ENCODE measurements at regions not wholly inside any gene's neighbourhood (a gene's known extent, or its start where the extent isn't known, plus 50 kb on each side); places are given as distances from the start of the nearest gene placed in this dataset.

DNA sequence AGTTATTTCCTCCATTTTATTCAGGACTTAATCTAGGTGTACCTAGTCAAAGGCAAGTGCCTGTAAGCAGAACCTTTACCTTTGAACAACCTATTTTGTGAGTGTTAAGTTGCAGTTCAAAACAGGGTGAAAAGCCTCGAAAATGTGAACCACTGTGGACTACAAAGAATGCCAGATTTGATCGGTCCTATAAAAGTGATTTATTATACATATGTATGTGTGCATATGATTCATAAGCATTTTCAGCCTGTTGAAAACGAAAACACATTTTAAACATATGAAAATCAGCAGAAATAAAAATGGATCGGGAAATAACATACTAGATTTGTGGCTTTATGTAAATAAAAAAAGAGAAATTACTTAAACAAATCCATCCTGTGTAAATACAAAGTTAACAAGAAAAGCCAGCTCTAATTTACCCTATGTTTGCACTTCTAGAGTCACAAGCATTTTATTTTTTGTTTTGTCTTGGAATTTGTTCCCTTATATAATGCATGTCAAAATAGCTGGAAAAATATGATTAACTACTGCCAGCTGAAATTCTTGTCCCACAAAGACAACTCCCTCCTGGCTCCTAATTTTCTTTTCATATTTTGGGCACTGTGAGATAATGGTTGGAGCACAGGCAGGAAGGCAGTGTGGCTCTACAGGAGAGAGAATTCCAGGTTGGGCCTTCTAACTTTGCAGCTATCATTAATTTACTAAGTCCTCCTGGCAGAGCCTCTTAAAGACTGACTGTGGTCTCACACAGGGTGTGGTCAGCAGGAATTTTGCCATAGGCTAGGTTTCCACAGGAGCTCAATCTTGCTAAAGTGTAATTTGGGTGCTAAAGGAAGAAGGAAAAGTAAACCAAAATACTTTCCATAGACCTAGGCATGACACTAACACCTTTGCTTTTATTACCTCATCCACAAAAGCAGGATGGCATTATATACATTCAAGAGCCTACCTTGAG, 70.2 kb upstream of the CDC42BPA start:
- TF ChIP-seq, protein P1, sequence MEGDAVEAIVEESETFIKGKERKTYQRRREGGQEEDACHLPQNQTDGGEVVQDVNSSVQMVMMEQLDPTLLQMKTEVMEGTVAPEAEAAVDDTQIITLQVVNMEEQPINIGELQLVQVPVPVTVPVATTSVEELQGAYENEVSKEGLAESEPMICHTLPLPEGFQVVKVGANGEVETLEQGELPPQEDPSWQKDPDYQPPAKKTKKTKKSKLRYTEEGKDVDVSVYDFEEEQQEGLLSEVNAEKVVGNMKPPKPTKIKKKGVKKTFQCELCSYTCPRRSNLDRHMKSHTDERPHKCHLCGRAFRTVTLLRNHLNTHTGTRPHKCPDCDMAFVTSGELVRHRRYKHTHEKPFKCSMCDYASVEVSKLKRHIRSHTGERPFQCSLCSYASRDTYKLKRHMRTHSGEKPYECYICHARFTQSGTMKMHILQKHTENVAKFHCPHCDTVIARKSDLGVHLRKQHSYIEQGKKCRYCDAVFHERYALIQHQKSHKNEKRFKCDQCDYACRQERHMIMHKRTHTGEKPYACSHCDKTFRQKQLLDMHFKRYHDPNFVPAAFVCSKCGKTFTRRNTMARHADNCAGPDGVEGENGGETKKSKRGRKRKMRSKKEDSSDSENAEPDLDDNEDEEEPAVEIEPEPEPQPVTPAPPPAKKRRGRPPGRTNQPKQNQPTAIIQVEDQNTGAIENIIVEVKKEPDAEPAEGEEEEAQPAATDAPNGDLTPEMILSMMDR (IDR thresholded peaks at IDR 0.05; ENCODE audit: extremely low read depth in 1 of 2, insufficient read depth in 1 of 2, low read depth in 1 of 2, low read length in 2 of 2), result no peak
- TF ChIP-seq POLR2A (IDR thresholded peaks at IDR 0.05; ENCODE audit: low read depth, low read length), result no peak
- no peak for TF ChIP-seq POLR2AphosphoS5 (IDR thresholded peaks at IDR 0.05; ENCODE audit: insufficient read depth, low read depth, low read length)
- TF ChIP-seq EZH2 (IDR thresholded peaks at IDR 0.05; ENCODE audit: borderline replicate concordance, low read depth, low read length, severe bottlenecking), result no peak
- TF ChIP-seq, protein P2, sequence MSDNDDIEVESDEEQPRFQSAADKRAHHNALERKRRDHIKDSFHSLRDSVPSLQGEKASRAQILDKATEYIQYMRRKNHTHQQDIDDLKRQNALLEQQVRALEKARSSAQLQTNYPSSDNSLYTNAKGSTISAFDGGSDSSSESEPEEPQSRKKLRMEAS (IDR thresholded peaks at IDR 0.05; ENCODE audit: insufficient read depth, insufficient read length), result no peak

All from endothelial cell of umbilical vein (primary cell).